Fibroblast of lung (primary cell): ENCODE measurements at regions not wholly inside any gene's neighbourhood (a gene's known extent, or its start where the extent isn't known, plus 50 kb on each side); places are given as distances from the start of the nearest gene placed in this dataset.
A peak's percentile ranks its signal among the peaks of the same experiment; 100 is the strongest.
"Not testable (repeated sequence)": the region's sequence is repeated elsewhere in the genome, so short reads cannot be mapped to it uniquely, and the experiment has no call there.

Experiments
- DNase-seq, 2 donors: peaks; one replicate each; pipeline versions ENCODE4 v3.0.0 to v3.0.0-alpha.2; 2010; ENCODE audit warnings: low read depth in 2 of 2
- H2AFZ ChIP-seq: 2 replicates; pipeline ENCODE4 v1.5.1; 2012; ENCODE audit warnings: low read length, control low read depth, inconsistent platforms
- H3K27ac ChIP-seq: 2 replicates; pipeline ENCODE4 v1.5.1; 2011; ENCODE audit warnings: low read length, control low read depth; ENCODE audit not compliant: insufficient read depth
- H3K27me3 ChIP-seq: 2 replicates; pipeline ENCODE4 v1.5.1; 2011; ENCODE audit warnings: mild to moderate bottlenecking, low read length; ENCODE audit not compliant: control insufficient read depth, insufficient read depth
- H3K36me3 ChIP-seq: 2 replicates; pipeline ENCODE4 v1.5.1; 2011; ENCODE audit warnings: low read length; ENCODE audit not compliant: control insufficient read depth, insufficient read depth
- H3K4me1 ChIP-seq: 2 replicates; pipeline ENCODE4 v1.5.1; 2011; ENCODE audit warnings: low read length; ENCODE audit not compliant: control insufficient read depth, insufficient read depth; ENCODE audit errors: extremely low read depth
- H3K4me2 ChIP-seq: 2 replicates; pipeline ENCODE4 v1.5.1; 2011; ENCODE audit warnings: low read length, control low read depth; ENCODE audit not compliant: insufficient read depth; ENCODE audit errors: extremely low read depth
- H3K4me3 ChIP-seq, 4 experiments: fragments of 200-600 bp in 1 of 4; sonication (generic) in 1 of 4; replicated peaks in 1 of 4; 2 replicates each; pipeline ENCODE4 v1.5.1; 2011 to 2016; ENCODE audit warnings: low read length in 4 of 4, low read depth in 3 of 4, mild to moderate bottlenecking in 3 of 4, control low read depth in 2 of 4, inconsistent platforms in 1 of 4, mixed read lengths in 1 of 4; ENCODE audit not compliant: insufficient read depth in 1 of 4; ENCODE audit errors: control extremely low read depth in 1 of 4
- H3K79me2 ChIP-seq: 2 replicates; pipeline ENCODE4 v1.5.1; 2012; ENCODE audit warnings: mild to moderate bottlenecking, low read length, inconsistent platforms; ENCODE audit not compliant: control insufficient read depth, insufficient read depth
- H3K9ac ChIP-seq: 2 replicates; pipeline ENCODE4 v1.5.1; 2011; ENCODE audit warnings: mild to moderate bottlenecking, low read length, control low read depth; ENCODE audit not compliant: insufficient read depth
- H3K9me3 ChIP-seq: 2 replicates; pipeline ENCODE4 v1.5.1; 2012; ENCODE audit warnings: low read depth, low read length; ENCODE audit not compliant: control insufficient read depth, insufficient read depth
- H4K20me1 ChIP-seq: 2 replicates; pipeline ENCODE4 v1.5.1; 2011; ENCODE audit warnings: low read length; ENCODE audit not compliant: control insufficient read depth, insufficient read depth; ENCODE audit errors: extremely low read depth
- CTCF ChIP-seq, 2 donors: IDR thresholded peaks in 1 of 2; conservative IDR thresholded peaks in 1 of 2; 1 replicate in 1 of 2; 2 replicates in 1 of 2; pipeline ENCODE4 v1.5.1; 2011 to 2012; ENCODE audit warnings: low read length in 2 of 2, control low read depth in 1 of 2, inconsistent platforms in 1 of 2, low read depth in 1 of 2, mild to moderate bottlenecking in 1 of 2

DNA sequence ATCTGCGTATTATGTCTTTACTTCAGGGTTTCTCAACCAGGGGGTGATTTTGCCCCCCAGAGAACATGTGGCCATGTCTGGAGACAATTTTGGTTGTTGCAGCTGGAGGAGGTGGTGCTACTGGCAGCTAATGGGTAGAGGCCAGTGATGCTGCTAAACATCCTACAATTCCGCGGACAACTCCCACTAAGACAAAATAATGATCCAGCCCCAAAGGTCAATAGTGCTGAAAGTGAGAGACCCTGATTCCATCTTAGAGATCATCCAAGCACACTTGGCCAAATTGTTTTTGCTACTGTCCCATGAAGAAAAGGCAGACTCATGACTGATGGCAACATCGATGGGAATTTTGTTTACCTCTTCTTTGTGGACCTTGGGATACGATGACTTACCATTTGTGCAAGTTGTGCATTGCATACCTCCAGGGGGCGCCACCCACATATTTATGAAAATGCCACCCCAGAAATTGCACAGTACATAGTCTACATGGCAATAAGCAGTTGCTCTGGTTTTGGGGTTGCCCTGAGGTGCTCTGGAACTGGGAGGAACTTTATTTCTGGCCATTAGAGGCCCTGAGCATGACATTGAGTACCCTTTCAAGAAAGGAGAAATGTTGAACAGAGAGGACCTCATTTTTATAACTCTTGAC is 144.3 kb downstream of the UNC93B1 start:
- not testable (repeated sequence) for H3K9ac ChIP-seq, H3K4me2 ChIP-seq, H4K20me1 ChIP-seq, H2AFZ ChIP-seq, H3K36me3 ChIP-seq, H3K4me3 ChIP-seq, H3K27me3 ChIP-seq, H3K27ac ChIP-seq, H3K9me3 ChIP-seq, H3K4me1 ChIP-seq, H3K79me2 ChIP-seq
- TF ChIP-seq CTCF (conservative IDR thresholded peaks at IDR 0.05 in 1 of 2, IDR thresholded peaks at IDR 0.05 in 1 of 2; ENCODE audit: low read depth in 1 of 2, low read length in 2 of 2): peak in 1 of 2 donors; percentile 3
- peak; percentile 4 to 22 for DNase-seq

DNA sequence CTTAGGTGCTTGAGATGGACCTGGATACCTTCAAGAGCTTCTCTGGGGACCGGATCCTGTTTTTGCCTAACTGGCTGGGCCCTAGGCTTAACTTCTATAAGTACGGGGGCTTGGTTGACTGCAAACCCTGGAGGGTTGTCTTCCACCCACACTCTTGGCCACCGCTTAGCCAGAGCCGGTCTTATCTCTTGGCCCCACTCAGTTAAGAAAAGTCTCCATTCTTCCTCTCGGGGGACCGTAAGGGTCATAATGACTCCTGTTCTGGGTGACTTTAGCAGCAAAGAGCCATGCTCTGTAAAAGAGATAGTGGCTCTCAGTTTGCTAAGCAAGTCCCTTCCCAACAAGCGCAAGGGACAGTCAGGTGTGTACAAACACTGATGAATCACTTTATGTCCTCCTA is 153.2 kb downstream of the UNC93B1 start:
- not testable (repeated sequence) for H4K20me1 ChIP-seq, H3K9ac ChIP-seq, H3K79me2 ChIP-seq, H3K36me3 ChIP-seq, H3K4me1 ChIP-seq, H3K27ac ChIP-seq, H2AFZ ChIP-seq, H3K4me2 ChIP-seq, DNase-seq, H3K27me3 ChIP-seq, H3K9me3 ChIP-seq, H3K4me3 ChIP-seq

DNA sequence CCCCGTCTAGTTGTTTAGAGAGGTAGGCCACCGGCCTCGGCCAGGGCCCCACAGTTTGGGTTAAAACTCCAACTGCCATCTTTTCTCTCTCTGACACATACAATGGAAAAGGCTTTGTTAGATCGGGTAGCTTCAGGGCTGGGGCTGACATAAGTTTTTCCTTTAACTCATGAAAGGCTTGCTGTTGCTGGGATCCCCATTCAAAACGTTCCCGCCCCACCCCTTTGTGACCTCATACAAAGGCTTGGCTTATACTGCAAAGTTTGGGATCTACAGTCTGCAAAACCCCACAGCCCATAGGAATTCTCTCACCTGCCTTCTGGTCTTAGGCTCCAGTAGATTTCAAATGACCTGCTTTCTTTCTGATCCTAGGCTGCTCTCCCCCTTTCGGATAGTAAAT is 154.1 kb downstream of the UNC93B1 start:
- not testable (repeated sequence) for H3K9me3 ChIP-seq, H3K4me3 ChIP-seq, H3K27ac ChIP-seq, H3K27me3 ChIP-seq, H3K79me2 ChIP-seq, DNase-seq, H3K36me3 ChIP-seq, H4K20me1 ChIP-seq, H3K4me1 ChIP-seq, H3K4me2 ChIP-seq, H3K9ac ChIP-seq, H2AFZ ChIP-seq

DNA sequence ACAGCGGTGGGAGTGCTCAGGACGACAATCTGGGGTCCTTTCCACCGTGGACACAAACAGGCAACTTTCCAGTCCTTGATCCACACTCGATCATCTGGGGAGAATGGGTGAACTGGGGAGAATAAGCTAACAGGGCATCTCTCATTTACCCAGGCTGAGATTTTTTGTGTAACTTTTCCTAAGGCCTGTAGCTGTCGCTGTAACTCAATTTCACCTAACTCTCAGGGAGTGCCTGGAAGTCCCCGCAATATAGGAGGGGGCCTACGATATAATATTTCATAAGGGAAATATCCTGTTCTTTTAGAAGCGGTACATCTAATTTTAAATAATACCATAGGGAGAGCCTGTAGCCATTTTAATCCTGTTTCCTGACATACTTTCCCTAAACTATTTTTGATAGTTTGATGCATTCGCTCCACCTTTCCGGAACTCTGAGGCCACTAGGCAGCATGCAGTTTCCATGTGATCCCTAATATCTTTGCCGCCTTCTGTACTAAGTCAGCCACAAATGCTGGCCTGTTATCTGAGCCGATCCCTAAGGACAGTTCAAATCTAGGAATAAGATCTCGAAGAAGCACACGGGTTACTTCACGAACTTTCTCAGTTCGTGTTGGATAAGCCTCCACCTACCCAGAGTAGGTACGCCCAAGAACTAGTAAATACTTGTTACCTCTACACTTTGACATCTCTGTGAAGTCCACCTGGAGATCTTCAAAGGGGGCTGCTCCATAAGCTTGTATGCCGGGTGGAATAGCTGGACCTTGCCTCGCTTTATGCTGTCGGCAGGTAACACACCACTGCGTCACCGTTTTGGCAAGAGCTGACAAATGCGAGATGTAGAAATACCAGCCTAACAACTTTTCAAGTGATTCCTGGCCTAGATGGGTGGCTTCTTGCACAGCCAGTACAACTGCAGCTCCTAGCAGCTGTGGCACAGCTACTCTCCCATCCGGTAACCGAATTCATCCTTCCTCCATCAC is 155.7 kb downstream of the UNC93B1 start:
- peak in 1 of 2 donors; percentile 42 for TF ChIP-seq CTCF (conservative IDR thresholded peaks at IDR 0.05 in 1 of 2, IDR thresholded peaks at IDR 0.05 in 1 of 2; ENCODE audit: low read depth in 1 of 2, low read length in 2 of 2)
- DNase-seq, H3K27me3 ChIP-seq, H4K20me1 ChIP-seq, H3K27ac ChIP-seq, H3K79me2 ChIP-seq, H3K36me3 ChIP-seq, H3K9me3 ChIP-seq, H3K9ac ChIP-seq, H3K4me2 ChIP-seq, H2AFZ ChIP-seq, H3K4me3 ChIP-seq, H3K4me1 ChIP-seq: not testable (repeated sequence)

GRCh38 chr11:67846303-67846702 is 157.6 kb downstream of the UNC93B1 start:
- DNase-seq, H3K79me2 ChIP-seq, H3K27me3 ChIP-seq, H4K20me1 ChIP-seq, H3K27ac ChIP-seq, H2AFZ ChIP-seq, H3K9ac ChIP-seq, H3K9me3 ChIP-seq, H3K4me1 ChIP-seq, H3K4me3 ChIP-seq, H3K36me3 ChIP-seq, H3K4me2 ChIP-seq: not testable (repeated sequence)
